ENCODE measurements at regions not wholly inside any gene's neighbourhood (a gene's known extent, or its start where the extent isn't known, plus 50 kb on each side); places are given as distances from the start of the nearest gene placed in this dataset.

DNA sequence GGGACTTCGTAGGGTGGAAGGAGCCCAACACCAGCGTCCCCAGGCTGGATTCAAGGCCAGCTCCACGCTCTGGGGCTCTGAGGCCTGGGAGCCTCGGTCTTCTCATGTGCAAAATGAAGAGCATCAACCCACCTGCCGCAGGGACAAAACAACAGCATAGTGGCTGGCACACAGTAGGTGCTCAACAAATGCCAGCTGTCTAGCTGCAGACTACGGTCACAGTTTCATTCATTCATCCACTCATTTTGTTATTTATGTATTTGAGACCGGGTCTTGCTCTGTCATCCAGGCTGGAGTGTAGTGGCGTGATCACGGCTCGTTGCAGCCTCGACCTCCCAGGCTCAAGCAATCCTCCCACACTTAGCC, 60.7 kb downstream of the CEBPB start:
- TF ChIP-seq GATA2 (IDR thresholded peaks at IDR 0.05; ENCODE audit: low read depth, low read length) (no peak), GATA3 (IDR thresholded peaks at IDR 0.05; ENCODE audit: low read depth, low read length) (no peak)
